Astrocyte (in vitro differentiated cells and primary cell): ENCODE measurements at regions not wholly inside any gene's neighbourhood (a gene's known extent, or its start where the extent isn't known, plus 50 kb on each side); places are given as distances from the start of the nearest gene placed in this dataset.

Experiments
- CTCF ChIP-seq: IDR thresholded peaks from 2 replicates; pipeline ENCODE4 v1.5.1; 2011; ENCODE audit warnings: low read depth, mild to moderate bottlenecking, inconsistent platforms, low read length, moderate library complexity; ENCODE audit not compliant: insufficient read depth
- EZH2 ChIP-seq: IDR thresholded peaks from 2 replicates; pipeline ENCODE4 v1.6.1; 2012; ENCODE audit warnings: mild to moderate bottlenecking, low read length, inconsistent platforms; ENCODE audit not compliant: insufficient read depth

- TF ChIP-seq CTCF (no peak), EZH2 (no peak)
Measured at GRCh38 chr15:58240191-58240932, 102.2 kb downstream of the AQP9 start.
